SK-N-SH treated with all-trans-retinoic acid at 6 μM for 48 hours (cell line): ENCODE measurements at regions not wholly inside any gene's neighbourhood (a gene's known extent, or its start where the extent isn't known, plus 50 kb on each side); places are given as distances from the start of the nearest gene placed in this dataset.

ENCODE experiments used
- OSR1 ChIP-seq: fragments of 250-450 bp; sonication (Bioruptor Pico); IDR thresholded peaks from 2 replicates; pipeline ENCODE4 v1.8.0; 2022; ENCODE audit warnings: moderate library complexity, mild to moderate bottlenecking, inconsistent platforms
- PATZ1 ChIP-seq: fragments of 250-450 bp; sonication (Bioruptor Pico); IDR thresholded peaks from 2 replicates; pipeline ENCODE4 v1.8.0; 2020; ENCODE audit warnings: mild to moderate bottlenecking, moderate library complexity, borderline replicate concordance
- POU6F1 ChIP-seq: fragments of 250-450 bp; sonication (Bioruptor Pico); IDR thresholded peaks from 2 replicates; pipeline ENCODE4 v1.8.0; 2021; ENCODE audit warnings: low read depth, mild to moderate bottlenecking, moderate library complexity, borderline replicate concordance
- ZFP3 ChIP-seq: fragments of 250-450 bp; sonication (Bioruptor Pico); IDR thresholded peaks from 2 replicates; pipeline ENCODE4 v1.5.0; 2020; ENCODE audit warnings: mild to moderate bottlenecking, moderate library complexity

- no peak for TF ChIP-seq ZFP3
- no peak for TF ChIP-seq POU6F1 (CRISPR knock-in tag)
- TF ChIP-seq OSR1 = no peak
- TF ChIP-seq PATZ1 (CRISPR knock-in tag) = no peak
These were observed 243.1 kb downstream of the C12orf75 start for GRCh38 chr12:105573574-105573973.
